ENCODE measurements at regions not wholly inside any gene's neighbourhood (a gene's known extent, or its start where the extent isn't known, plus 50 kb on each side); places are given as distances from the start of the nearest gene placed in this dataset.

- Histone ChIP-seq H3K27me3 (ENCODE audit: insufficient read depth) (no peaks in the 10 kb centered on the region), H4K20me1 (ENCODE audit: insufficient read depth) (no peaks in the 10 kb centered on the region), H3K9me3 (no peaks in the 10 kb centered on the region), H3K36me3 (replicated peaks in 1 of 2; ENCODE audit: control insufficient read depth in 1 of 2, insufficient read depth in 2 of 2, low read length in 1 of 2) (no peaks in the 10 kb centered on the region), H3K9ac (no peak overlapping the region), H3K79me2 (ENCODE audit: insufficient read depth) (no peaks in the 10 kb centered on the region), H3F3A (replicated peaks; ENCODE audit: insufficient read depth) (no peaks in the 10 kb centered on the region), H3K4me2 (no peak overlapping the region), H2AFZ (ENCODE audit: low read depth) (no peak overlapping the region), H3K9me2 (no peaks in the 10 kb centered on the region), H3K27ac (ENCODE audit: low read depth in 2 of 2, low read length in 1 of 2) (no peak overlapping the region), H3K4me3 (ENCODE audit: low read depth in 2 of 2, low read length in 1 of 2) (no peak overlapping the region), H3K4me1 (ENCODE audit: control insufficient read depth in 1 of 2, insufficient read depth in 2 of 2, low read depth in 1 of 2, low read length in 1 of 2) (no peaks in the 10 kb centered on the region; a peak in 1 of 4 replicates)
- TF ChIP-seq NRF1 (IDR thresholded peaks at IDR 0.05; ENCODE audit: low read depth, low read length) (no peak), YY1 (IDR thresholded peaks at IDR 0.05; ENCODE audit: low read depth) (no peak), TCF12 (IDR thresholded peaks at IDR 0.05) (no peak), RCOR1 (IDR thresholded peaks at IDR 0.05; ENCODE audit: low read length) (no peak), PBX3 (IDR thresholded peaks at IDR 0.05) (no peak), FOSL2 (IDR thresholded peaks at IDR 0.05; ENCODE audit: borderline replicate concordance, low read depth) (no peak), EZH2phosphoT487 (IDR thresholded peaks at IDR 0.05; ENCODE audit: borderline replicate concordance, low read depth) (no peak), POLR2AphosphoS5 (IDR thresholded peaks at IDR 0.05; ENCODE audit: low read depth, low read length) (no peak), GATA2 (CRISPR knock-in tag; IDR thresholded peaks at IDR 0.05) (no peak), CHD2 (IDR thresholded peaks at IDR 0.05; ENCODE audit: low read length, partially characterized antibody) (no peak)
- POLR2A ChIA-PET, result no interaction called here
- CTCF ChIA-PET, result no interaction called here
- WGBS (ENCODE audit: low lambda C conversion rate), result 11% methylated on average over 2 of the region's 2 CpGs
- no peak for DNase-seq
Observed at GRCh38 chr5:136457390-136458013, 92.2 kb upstream of the TRPC7 start.

GRCh38 chr5:136455409-136455808 is 90.1 kb upstream of the TRPC7 start:
- 44% methylated on average over 1 of the region's 1 CpG for WGBS (ENCODE audit: low lambda C conversion rate)
- Histone ChIP-seq H3K79me2 (ENCODE audit: insufficient read depth) (no peaks in the 10 kb centered on the region), H3K9ac (no peak overlapping the region), H3F3A (replicated peaks; ENCODE audit: insufficient read depth) (no peaks in the 10 kb centered on the region), H3K9me2 (no peaks in the 10 kb centered on the region), H3K9me3 (no peaks in the 10 kb centered on the region), H3K4me3 (ENCODE audit: low read depth in 2 of 2, low read length in 1 of 2) (no peak overlapping the region), H3K36me3 (replicated peaks in 1 of 2; ENCODE audit: control insufficient read depth in 1 of 2, insufficient read depth in 2 of 2, low read length in 1 of 2) (no peaks in the 10 kb centered on the region), H3K4me2 (no peak overlapping the region), H3K27me3 (ENCODE audit: insufficient read depth) (no peaks in the 10 kb centered on the region), H3K27ac (ENCODE audit: low read depth in 2 of 2, low read length in 1 of 2) (no peak overlapping the region), H3K4me1 (ENCODE audit: control insufficient read depth in 1 of 2, insufficient read depth in 2 of 2, low read depth in 1 of 2, low read length in 1 of 2) (no peaks in the 10 kb centered on the region; a peak in 1 of 4 replicates), H4K20me1 (ENCODE audit: insufficient read depth) (no peaks in the 10 kb centered on the region), H2AFZ (ENCODE audit: low read depth) (no peak overlapping the region)
- ChIA-PET CTCF (interaction anchor here (1.1 kb wide), 1 partner anchor 206 kb away, joined by 3 read pairs; no protein-coding TSS in a partner anchor), POLR2A (no interaction called here)
- TF ChIP-seq YY1 (IDR thresholded peaks at IDR 0.05; ENCODE audit: low read depth), result no peak
- DNase-seq, result no peak

Measured in SK-N-SH (cell line).